ENCODE measurements at regions not wholly inside any gene's neighbourhood (a gene's known extent, or its start where the extent isn't known, plus 50 kb on each side); places are given as distances from the start of the nearest gene placed in this dataset.
"Not testable (repeated sequence)": the region's sequence is repeated elsewhere in the genome, so short reads cannot be mapped to it uniquely, and the experiment has no call there.

DNA sequence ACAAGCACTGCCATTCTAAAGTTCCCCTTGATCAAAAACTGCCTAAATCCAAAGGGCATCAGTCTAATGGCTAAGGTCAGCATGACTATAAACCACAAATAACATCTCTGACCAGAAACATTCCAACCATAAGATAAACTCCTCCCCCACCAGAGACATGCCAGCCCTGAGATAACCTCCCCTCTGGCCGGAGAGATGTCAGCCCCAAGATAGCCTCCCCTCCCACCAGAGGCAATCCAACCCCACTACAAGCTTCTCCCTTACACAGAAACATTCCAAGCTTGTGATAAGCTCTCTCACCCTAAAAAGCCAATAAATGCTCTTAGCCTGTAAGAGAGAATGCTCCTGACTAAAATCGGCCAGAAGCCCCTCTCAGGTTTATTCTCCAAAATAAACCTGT is 267.0 kb upstream of the POU1F1 start:
- TF ChIP-seq, protein P1, sequence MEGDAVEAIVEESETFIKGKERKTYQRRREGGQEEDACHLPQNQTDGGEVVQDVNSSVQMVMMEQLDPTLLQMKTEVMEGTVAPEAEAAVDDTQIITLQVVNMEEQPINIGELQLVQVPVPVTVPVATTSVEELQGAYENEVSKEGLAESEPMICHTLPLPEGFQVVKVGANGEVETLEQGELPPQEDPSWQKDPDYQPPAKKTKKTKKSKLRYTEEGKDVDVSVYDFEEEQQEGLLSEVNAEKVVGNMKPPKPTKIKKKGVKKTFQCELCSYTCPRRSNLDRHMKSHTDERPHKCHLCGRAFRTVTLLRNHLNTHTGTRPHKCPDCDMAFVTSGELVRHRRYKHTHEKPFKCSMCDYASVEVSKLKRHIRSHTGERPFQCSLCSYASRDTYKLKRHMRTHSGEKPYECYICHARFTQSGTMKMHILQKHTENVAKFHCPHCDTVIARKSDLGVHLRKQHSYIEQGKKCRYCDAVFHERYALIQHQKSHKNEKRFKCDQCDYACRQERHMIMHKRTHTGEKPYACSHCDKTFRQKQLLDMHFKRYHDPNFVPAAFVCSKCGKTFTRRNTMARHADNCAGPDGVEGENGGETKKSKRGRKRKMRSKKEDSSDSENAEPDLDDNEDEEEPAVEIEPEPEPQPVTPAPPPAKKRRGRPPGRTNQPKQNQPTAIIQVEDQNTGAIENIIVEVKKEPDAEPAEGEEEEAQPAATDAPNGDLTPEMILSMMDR (IDR thresholded peaks at IDR 0.05; ENCODE audit: borderline replicate concordance, extremely low read depth, low read length, poor library complexity, severe bottlenecking): not testable (repeated sequence)
- not testable (repeated sequence) for TF ChIP-seq EZH2 (IDR thresholded peaks at IDR 0.05; ENCODE audit: borderline replicate concordance, low read depth, low read length, severe bottlenecking)

Measured in DND-41 (cell line).